ENCODE measurements at regions not wholly inside any gene's neighbourhood (a gene's known extent, or its start where the extent isn't known, plus 50 kb on each side); places are given as distances from the start of the nearest gene placed in this dataset.

GRCh38 chr4:155592179-155592937 is 74.3 kb upstream of the GUCY1A1 start:
- TF ChIP-seq CTCF (IDR thresholded peaks at IDR 0.05 in 8 of 11, conservative IDR thresholded peaks at IDR 0.05 in 3 of 11) (no peak), POLR2A (IDR thresholded peaks at IDR 0.05) (no peak), POLR2AphosphoS5 (IDR thresholded peaks at IDR 0.05) (no peak)

All from spleen (tissue), 7 donors.